ENCODE measurements at regions not wholly inside any gene's neighbourhood (a gene's known extent, or its start where the extent isn't known, plus 50 kb on each side); places are given as distances from the start of the nearest gene placed in this dataset.

DNA sequence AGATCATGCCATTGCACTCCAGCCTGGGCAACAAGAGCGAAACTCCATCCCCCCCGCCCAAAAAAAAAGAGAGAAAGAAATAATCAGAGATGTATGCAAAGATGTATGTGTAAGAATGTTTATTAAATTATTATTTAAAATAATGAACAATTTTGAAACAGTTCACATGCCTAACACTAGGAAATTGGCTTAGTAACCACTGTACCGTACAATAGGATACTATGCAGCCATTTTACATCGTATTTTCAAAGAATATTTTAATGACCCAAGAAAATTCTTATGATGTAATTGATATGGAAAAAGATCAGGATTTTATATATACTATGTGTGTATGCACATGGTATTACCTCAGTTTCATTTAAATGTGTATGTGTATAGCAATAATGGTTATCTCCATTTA lies 190.5 kb downstream of the ZFP36L2 start:
- no peak for TF ChIP-seq CTCF (IDR thresholded peaks at IDR 0.05)

DNA sequence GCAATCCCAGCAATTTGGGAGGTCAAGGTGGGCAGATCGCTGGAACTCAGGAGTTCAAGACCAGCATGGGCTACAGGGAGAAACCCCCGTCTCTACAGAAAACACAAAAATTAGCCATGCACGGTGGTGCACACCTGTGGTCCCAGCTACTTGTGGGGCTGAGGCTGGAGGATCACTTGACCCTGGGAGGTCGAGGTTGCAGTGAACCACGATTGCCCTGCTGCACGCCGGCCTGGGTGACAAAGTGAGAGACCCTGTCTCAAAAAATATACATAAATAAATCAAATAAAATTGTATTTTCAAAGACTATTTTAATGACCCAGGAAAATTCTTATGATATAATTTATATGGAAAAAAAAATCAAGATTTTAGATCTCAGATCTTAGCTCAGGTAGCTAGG lies 191.5 kb downstream of the ZFP36L2 start:
- no peak for TF ChIP-seq CTCF (IDR thresholded peaks at IDR 0.05)

GRCh38 chr2:43034242-43034619 lies 192.2 kb downstream of the ZFP36L2 start:
- TF ChIP-seq CTCF (IDR thresholded peaks at IDR 0.05): no peak

- TF ChIP-seq CTCF (IDR thresholded peaks at IDR 0.05): no peak
Measured at GRCh38 chr2:43033466-43034241, 192.8 kb downstream of the ZFP36L2 start.

- no peak for TF ChIP-seq CTCF (IDR thresholded peaks at IDR 0.05)
Measured at GRCh38 chr2:43033016-43033270, 193.5 kb downstream of the ZFP36L2 start.

DNA sequence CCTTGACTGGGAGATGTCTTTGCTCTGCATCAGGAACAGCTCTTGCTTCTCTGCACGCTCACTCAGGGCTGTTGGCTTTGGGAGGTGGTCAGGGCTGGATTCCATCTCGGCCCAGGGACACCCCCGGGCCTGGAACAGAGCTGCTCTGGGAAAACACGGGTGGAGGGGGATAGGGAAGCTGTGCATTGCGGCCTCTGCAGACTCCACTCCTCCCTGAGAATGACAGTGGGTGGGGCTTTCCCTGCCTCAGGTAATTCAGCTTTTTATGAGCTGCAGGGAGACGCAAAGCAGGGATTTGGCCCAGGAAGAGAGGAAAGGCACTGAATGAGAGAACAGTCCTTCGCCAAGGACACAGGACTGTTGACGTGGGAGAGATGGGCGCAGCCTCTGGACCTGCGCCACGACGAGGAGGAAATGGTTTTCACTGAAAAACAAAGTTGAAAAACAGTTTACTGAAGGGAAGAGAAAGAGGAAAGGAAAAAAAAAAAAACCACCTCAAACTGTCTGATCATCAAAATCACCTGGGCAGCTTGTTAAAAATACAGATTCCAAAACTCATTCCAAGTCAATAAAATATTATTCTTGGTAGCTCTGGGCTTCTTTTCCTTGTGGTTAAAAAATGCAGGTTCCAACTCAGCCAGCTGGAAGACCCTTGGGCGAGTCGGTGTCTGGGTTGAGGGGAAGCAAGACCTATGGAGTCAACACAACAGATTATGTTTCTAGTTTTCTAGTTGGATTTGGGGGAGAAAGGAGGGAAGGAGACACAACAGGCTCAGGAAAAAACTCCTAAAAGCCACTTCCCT lies 194.0 kb downstream of the ZFP36L2 start:
- no peak for TF ChIP-seq CTCF (IDR thresholded peaks at IDR 0.05)

DNA sequence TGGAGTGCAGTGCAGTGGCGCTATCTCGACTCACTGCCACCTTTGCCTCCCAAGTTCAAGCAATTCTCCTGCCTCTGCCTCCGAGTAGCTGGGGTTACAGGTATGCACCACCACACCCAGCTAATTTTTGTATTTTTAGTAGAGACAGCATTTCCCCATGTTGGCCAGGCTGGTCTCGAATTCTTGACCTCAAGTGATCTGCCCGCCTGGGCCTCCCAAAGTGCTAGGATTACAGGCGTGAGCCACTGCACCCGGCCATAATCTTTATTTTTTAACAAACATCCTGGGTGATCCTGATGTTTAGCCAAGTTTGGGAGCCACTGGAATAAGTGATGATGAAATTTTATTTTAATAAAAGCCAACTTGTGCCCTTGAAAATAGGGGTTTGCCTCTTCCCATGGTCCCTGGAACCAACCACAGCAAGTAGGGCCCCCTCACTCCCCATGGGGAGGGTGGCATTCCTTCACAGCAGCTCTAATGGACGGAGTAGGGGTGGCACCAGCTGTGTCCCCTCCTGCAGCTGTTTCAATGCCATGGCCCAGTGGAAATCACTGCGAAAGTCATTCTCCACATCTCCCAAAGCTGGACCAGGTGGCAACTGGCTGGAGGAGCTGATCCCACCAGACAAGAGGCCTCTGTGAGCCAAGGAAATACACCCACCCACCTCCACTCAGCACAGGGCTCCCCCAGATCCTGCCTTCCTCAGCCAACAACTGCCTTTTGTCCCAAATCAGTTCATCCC lies 194.8 kb downstream of the ZFP36L2 start:
- TF ChIP-seq CTCF (IDR thresholded peaks at IDR 0.05): no peak

All from LNCAP (cell line).